Gastrocnemius medialis (tissue), 4 donors: ENCODE measurements at regions not wholly inside any gene's neighbourhood (a gene's known extent, or its start where the extent isn't known, plus 50 kb on each side); places are given as distances from the start of the nearest gene placed in this dataset.

Source experiments
- POLR2A ChIP-seq, 2 donors: fragments of 450-650 bp; IDR thresholded peaks; one replicate each; pipeline ENCODE4 v1.6.1; 2017; ENCODE audit warnings: antibody characterized with exemption in 2 of 2, mild to moderate bottlenecking in 2 of 2, moderate library complexity in 2 of 2
- TF ChIP-seq, protein P1 (sequence below), 5 experiments: fragments of 450-650 bp in 3 of 5; fragments of 200-600 bp in 2 of 5; sonication (generic) in 2 of 5; IDR thresholded peaks in 4 of 5; conservative IDR thresholded peaks in 1 of 5; 1 replicate in 4 of 5; 2 replicates in 1 of 5; pipeline ENCODE4 v1.5.1; 2016 to 2019; ENCODE audit warnings: antibody characterized with exemption in 5 of 5, mild to moderate bottlenecking in 3 of 5, moderate library complexity in 3 of 5

DNA sequence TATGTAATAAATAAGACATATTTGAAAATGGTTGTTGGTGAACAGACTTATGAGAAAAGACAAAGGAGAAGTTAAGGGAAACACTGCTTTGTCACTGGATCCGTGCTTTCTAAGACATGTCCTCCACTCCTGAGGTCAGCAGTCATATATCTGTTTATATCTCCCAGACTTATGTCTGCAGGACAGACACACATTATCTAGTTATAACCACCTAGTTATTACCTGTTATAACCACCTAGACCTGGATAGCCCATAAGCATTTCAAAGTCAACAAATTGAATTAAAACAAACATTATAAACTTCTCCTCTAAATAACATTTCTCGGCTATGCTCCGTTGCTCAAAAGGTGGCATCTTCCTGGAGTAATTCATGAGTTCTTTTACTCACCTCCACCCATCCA lies 96.4 kb downstream of the SPRY2 start:
- TF ChIP-seq, protein P1, sequence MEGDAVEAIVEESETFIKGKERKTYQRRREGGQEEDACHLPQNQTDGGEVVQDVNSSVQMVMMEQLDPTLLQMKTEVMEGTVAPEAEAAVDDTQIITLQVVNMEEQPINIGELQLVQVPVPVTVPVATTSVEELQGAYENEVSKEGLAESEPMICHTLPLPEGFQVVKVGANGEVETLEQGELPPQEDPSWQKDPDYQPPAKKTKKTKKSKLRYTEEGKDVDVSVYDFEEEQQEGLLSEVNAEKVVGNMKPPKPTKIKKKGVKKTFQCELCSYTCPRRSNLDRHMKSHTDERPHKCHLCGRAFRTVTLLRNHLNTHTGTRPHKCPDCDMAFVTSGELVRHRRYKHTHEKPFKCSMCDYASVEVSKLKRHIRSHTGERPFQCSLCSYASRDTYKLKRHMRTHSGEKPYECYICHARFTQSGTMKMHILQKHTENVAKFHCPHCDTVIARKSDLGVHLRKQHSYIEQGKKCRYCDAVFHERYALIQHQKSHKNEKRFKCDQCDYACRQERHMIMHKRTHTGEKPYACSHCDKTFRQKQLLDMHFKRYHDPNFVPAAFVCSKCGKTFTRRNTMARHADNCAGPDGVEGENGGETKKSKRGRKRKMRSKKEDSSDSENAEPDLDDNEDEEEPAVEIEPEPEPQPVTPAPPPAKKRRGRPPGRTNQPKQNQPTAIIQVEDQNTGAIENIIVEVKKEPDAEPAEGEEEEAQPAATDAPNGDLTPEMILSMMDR (IDR thresholded peaks at IDR 0.05 in 4 of 5, conservative IDR thresholded peaks at IDR 0.05 in 1 of 5), result no peak
- no peak for TF ChIP-seq POLR2A (IDR thresholded peaks at IDR 0.05)
